SK-N-MC (cell line): ENCODE measurements at regions not wholly inside any gene's neighbourhood (a gene's known extent, or its start where the extent isn't known, plus 50 kb on each side); places are given as distances from the start of the nearest gene placed in this dataset.

ENCODE experiments used
- EZH2 ChIP-seq: fragments of 200-600 bp; sonication (generic); IDR thresholded peaks from one replicate; pipeline ENCODE4 v1.6.1; 2017; ENCODE audit warnings: antibody characterized with exemption
- FOXP2 ChIP-seq: optimal IDR thresholded peaks from 2 replicates; pipeline ENCODE3; 2011; ENCODE audit warnings: mild to moderate bottlenecking, moderate library complexity; ENCODE audit not compliant: insufficient read depth; ENCODE audit errors: extremely low read length, control extremely low read depth
- POLR2AphosphoS5 ChIP-seq: IDR thresholded peaks from 2 replicates; pipeline ENCODE4 v1.6.1; 2012; ENCODE audit warnings: mild to moderate bottlenecking, low read depth, low read length, borderline replicate concordance

DNA sequence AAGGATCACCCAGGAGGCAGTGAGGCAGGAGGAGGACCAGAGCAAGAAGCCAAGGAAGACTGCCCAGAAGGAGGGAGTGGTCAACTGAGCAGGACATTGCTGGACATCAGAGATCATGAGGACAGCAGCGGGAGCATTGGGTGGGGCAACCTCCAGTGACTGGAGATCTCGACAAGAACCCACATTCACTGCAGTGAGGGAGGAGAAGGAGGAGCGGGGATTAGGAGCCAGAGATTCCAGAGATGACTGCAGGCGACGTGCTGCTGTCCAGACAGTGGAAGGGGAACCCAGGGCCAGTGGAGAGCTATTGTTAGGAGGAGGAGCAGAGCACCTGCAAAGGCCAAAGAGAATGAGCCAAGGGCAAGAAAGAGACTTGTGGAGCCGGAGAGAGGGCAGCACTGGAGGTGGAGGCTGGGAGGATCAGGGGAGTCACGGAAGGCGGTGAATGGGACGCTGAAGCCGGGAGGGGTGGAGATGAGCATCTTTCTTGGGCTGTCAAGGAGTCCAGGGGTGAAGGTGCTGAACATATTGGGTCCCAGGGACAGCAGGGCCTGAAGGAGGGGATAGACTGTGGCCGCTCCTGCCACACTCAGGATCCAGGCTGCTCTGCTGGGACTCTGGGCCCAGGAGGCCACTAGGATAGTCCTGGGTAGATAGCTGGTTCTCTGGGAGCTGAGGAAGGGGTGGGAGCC lies 140.1 kb upstream of the UNC5B start:
- TF ChIP-seq POLR2AphosphoS5 (no peak), EZH2 (no peak), FOXP2 (no peak)
